ENCODE measurements at regions not wholly inside any gene's neighbourhood (a gene's known extent, or its start where the extent isn't known, plus 50 kb on each side); places are given as distances from the start of the nearest gene placed in this dataset.
"Not testable (repeated sequence)": the region's sequence is repeated elsewhere in the genome, so short reads cannot be mapped to it uniquely, and the experiment has no call there.

DNA sequence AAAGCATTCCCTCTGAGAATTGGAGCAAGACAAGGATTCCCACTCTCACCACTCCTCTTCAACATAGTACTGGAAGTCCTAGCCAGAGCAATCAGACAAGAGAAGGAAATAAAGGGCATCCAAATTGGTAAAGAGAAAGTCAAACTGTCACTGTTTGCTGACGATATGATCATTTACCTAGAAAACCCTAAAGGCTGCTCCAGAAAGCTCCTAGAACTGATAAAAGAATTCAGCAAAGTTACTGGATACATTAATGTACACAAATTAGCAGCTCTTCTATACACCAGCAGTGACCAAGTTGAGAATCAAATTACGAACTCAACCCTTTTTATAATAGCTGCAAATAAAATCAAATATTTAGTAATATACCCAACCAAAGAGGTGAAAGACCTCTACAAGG is 851.9 kb downstream of the FSCB start:
- TF ChIP-seq MXI1 (IDR thresholded peaks at IDR 0.05; ENCODE audit: low read depth, low read length); EZH2phosphoT487 (IDR thresholded peaks at IDR 0.05; ENCODE audit: borderline replicate concordance, low read depth); POLR2AphosphoS5 (IDR thresholded peaks at IDR 0.05; ENCODE audit: low read depth, low read length); PBX3 (IDR thresholded peaks at IDR 0.05); JUND (IDR thresholded peaks at IDR 0.05); RCOR1 (IDR thresholded peaks at IDR 0.05; ENCODE audit: low read length): not testable (repeated sequence)
- TF ChIP-seq, protein P1, sequence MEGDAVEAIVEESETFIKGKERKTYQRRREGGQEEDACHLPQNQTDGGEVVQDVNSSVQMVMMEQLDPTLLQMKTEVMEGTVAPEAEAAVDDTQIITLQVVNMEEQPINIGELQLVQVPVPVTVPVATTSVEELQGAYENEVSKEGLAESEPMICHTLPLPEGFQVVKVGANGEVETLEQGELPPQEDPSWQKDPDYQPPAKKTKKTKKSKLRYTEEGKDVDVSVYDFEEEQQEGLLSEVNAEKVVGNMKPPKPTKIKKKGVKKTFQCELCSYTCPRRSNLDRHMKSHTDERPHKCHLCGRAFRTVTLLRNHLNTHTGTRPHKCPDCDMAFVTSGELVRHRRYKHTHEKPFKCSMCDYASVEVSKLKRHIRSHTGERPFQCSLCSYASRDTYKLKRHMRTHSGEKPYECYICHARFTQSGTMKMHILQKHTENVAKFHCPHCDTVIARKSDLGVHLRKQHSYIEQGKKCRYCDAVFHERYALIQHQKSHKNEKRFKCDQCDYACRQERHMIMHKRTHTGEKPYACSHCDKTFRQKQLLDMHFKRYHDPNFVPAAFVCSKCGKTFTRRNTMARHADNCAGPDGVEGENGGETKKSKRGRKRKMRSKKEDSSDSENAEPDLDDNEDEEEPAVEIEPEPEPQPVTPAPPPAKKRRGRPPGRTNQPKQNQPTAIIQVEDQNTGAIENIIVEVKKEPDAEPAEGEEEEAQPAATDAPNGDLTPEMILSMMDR (IDR thresholded peaks at IDR 0.05): not testable (repeated sequence)
- TF ChIP-seq, protein P2, sequence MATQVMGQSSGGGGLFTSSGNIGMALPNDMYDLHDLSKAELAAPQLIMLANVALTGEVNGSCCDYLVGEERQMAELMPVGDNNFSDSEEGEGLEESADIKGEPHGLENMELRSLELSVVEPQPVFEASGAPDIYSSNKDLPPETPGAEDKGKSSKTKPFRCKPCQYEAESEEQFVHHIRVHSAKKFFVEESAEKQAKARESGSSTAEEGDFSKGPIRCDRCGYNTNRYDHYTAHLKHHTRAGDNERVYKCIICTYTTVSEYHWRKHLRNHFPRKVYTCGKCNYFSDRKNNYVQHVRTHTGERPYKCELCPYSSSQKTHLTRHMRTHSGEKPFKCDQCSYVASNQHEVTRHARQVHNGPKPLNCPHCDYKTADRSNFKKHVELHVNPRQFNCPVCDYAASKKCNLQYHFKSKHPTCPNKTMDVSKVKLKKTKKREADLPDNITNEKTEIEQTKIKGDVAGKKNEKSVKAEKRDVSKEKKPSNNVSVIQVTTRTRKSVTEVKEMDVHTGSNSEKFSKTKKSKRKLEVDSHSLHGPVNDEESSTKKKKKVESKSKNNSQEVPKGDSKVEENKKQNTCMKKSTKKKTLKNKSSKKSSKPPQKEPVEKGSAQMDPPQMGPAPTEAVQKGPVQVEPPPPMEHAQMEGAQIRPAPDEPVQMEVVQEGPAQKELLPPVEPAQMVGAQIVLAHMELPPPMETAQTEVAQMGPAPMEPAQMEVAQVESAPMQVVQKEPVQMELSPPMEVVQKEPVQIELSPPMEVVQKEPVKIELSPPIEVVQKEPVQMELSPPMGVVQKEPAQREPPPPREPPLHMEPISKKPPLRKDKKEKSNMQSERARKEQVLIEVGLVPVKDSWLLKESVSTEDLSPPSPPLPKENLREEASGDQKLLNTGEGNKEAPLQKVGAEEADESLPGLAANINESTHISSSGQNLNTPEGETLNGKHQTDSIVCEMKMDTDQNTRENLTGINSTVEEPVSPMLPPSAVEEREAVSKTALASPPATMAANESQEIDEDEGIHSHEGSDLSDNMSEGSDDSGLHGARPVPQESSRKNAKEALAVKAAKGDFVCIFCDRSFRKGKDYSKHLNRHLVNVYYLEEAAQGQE (IDR thresholded peaks at IDR 0.05; ENCODE audit: low read depth, low read length): not testable (repeated sequence)
- TF ChIP-seq, protein P3, sequence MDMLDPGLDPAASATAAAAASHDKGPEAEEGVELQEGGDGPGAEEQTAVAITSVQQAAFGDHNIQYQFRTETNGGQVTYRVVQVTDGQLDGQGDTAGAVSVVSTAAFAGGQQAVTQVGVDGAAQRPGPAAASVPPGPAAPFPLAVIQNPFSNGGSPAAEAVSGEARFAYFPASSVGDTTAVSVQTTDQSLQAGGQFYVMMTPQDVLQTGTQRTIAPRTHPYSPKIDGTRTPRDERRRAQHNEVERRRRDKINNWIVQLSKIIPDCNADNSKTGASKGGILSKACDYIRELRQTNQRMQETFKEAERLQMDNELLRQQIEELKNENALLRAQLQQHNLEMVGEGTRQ (IDR thresholded peaks at IDR 0.05; ENCODE audit: borderline replicate concordance, low read depth, low read length): not testable (repeated sequence)

All from SK-N-SH (cell line).